ENCODE measurements at regions not wholly inside any gene's neighbourhood (a gene's known extent, or its start where the extent isn't known, plus 50 kb on each side); places are given as distances from the start of the nearest gene placed in this dataset.

- in situ Hi-C loops (cut with MboI; ENCODE audit: low sequenced_read_pairs, unreplicated experiment) = loop anchor here (25.0 kb wide), 1 partner anchor 650 kb away; no protein-coding TSS in a partner anchor
- peak; percentile 79 for TF ChIP-seq CTCF (IDR thresholded peaks at IDR 0.05; ENCODE audit: borderline replicate concordance, control extremely low read depth, extremely low read depth, insufficient read depth, missing control alignments)
- peak; percentile 19 for DNase-seq (ENCODE audit: low spot score)
Observed at GRCh38 chr10:120336911-120337540, 120.0 kb upstream of the PLPP4 start.

- in situ Hi-C loops (cut with MboI; ENCODE audit: low sequenced_read_pairs, unreplicated experiment) = loop anchor here (25.0 kb wide), 1 partner anchor 655 kb away; no protein-coding TSS in a partner anchor
Observed at GRCh38 chr10:120342115-120342714, 114.8 kb upstream of the PLPP4 start.

GRCh38 chr10:120345186-120345585 lies 111.8 kb upstream of the PLPP4 start:
- no peak for TF ChIP-seq CTCF (IDR thresholded peaks at IDR 0.05; ENCODE audit: borderline replicate concordance, control extremely low read depth, extremely low read depth, insufficient read depth, missing control alignments)
- in situ Hi-C loops (cut with MboI; ENCODE audit: low sequenced_read_pairs, unreplicated experiment) = loop anchor here (25.0 kb wide), 1 partner anchor 658 kb away; no protein-coding TSS in a partner anchor
- no peak for DNase-seq (ENCODE audit: low spot score)

More at GRCh38 chr10:120342115-120342714, 114.8 kb upstream of the PLPP4 start:
- no peak for DNase-seq (ENCODE audit: low spot score)
- TF ChIP-seq CTCF (IDR thresholded peaks at IDR 0.05; ENCODE audit: borderline replicate concordance, control extremely low read depth, extremely low read depth, insufficient read depth, missing control alignments) = no peak

- DNase-seq (ENCODE audit: low spot score) = no peak
- in situ Hi-C loops (cut with MboI; ENCODE audit: low sequenced_read_pairs, unreplicated experiment) = loop anchor here (25.0 kb wide), 1 partner anchor 660 kb away; no protein-coding TSS in a partner anchor
- no peak for TF ChIP-seq CTCF (IDR thresholded peaks at IDR 0.05; ENCODE audit: borderline replicate concordance, control extremely low read depth, extremely low read depth, insufficient read depth, missing control alignments)
Observed at GRCh38 chr10:120347644-120348043, 109.4 kb upstream of the PLPP4 start.

- TF ChIP-seq CTCF (IDR thresholded peaks at IDR 0.05; ENCODE audit: borderline replicate concordance, control extremely low read depth, extremely low read depth, insufficient read depth, missing control alignments) = no peak
- in situ Hi-C loops (cut with MboI; ENCODE audit: low sequenced_read_pairs, unreplicated experiment) = loop anchor here (25.0 kb wide), 1 partner anchor 662 kb away; no protein-coding TSS in a partner anchor
- DNase-seq (ENCODE audit: low spot score) = no peak
Observed at GRCh38 chr10:120349069-120349468, 108.0 kb upstream of the PLPP4 start.

GRCh38 chr10:120355425-120355824 lies 101.6 kb upstream of the PLPP4 start:
- DNase-seq (ENCODE audit: low spot score) = no peak
- in situ Hi-C loops (cut with MboI; ENCODE audit: low sequenced_read_pairs, unreplicated experiment) = no loop called here
- TF ChIP-seq CTCF (IDR thresholded peaks at IDR 0.05; ENCODE audit: borderline replicate concordance, control extremely low read depth, extremely low read depth, insufficient read depth, missing control alignments) = no peak
